Endodermal cell (in vitro differentiated cells): ENCODE measurements at regions not wholly inside any gene's neighbourhood (a gene's known extent, or its start where the extent isn't known, plus 50 kb on each side); places are given as distances from the start of the nearest gene placed in this dataset.

ENCODE experiments used
- DNase-seq: peaks from one replicate; pipeline ENCODE4 v3.0.0-alpha.2; 2017
- H3K27ac ChIP-seq: 2 replicates; pipeline ENCODE4 v1.5.1; 2013; ENCODE audit warnings: mild to moderate bottlenecking, low read depth, low read length, moderate library complexity
- H3K27me3 ChIP-seq: 2 replicates; pipeline ENCODE4 v1.6.1; 2013; ENCODE audit warnings: mild to moderate bottlenecking, low read length, moderate library complexity; ENCODE audit not compliant: insufficient read depth, control insufficient read depth, poor library complexity, severe bottlenecking
- H3K36me3 ChIP-seq: 2 replicates; pipeline ENCODE4 v1.7.0; 2013; ENCODE audit warnings: mild to moderate bottlenecking, low read length, moderate library complexity; ENCODE audit not compliant: control insufficient read depth, insufficient read depth
- H3K4me1 ChIP-seq: one replicate; pipeline ENCODE4 v1.7.0; 2013; ENCODE audit warnings: low read length; ENCODE audit not compliant: control insufficient read depth, insufficient read depth
- H3K4me3 ChIP-seq: 2 replicates; pipeline ENCODE4 v1.5.1; 2013; ENCODE audit warnings: mild to moderate bottlenecking, low read length, moderate library complexity
- H3K9ac ChIP-seq: 2 replicates; pipeline ENCODE4 v1.6.1; 2013; ENCODE audit warnings: mild to moderate bottlenecking, low read length, moderate library complexity; ENCODE audit not compliant: poor library complexity, severe bottlenecking; ENCODE audit errors: extremely low read depth
- H3K9me3 ChIP-seq: 2 replicates; pipeline ENCODE4 v1.6.1; 2013; ENCODE audit warnings: mild to moderate bottlenecking, low read length, moderate library complexity; ENCODE audit not compliant: control insufficient read depth
- H3K27ac Mint-ChIP-seq: 2 replicates; pipeline ENCODE4 v1.8.0; 2020; ENCODE audit warnings: mixed read lengths
- H3K27me3 Mint-ChIP-seq: 2 replicates; pipeline ENCODE4 v1.8.0; 2021; ENCODE audit warnings: mild to moderate bottlenecking, mixed read lengths; ENCODE audit not compliant: insufficient read depth
- H3K36me3 Mint-ChIP-seq: 2 replicates; pipeline ENCODE4 v1.8.0; 2020; ENCODE audit warnings: low read depth, mixed read lengths
- H3K4me1 Mint-ChIP-seq: 2 replicates; pipeline ENCODE4 v1.8.0; 2020; ENCODE audit warnings: mixed read lengths
- H3K4me3 Mint-ChIP-seq: 2 replicates; pipeline ENCODE4 v1.8.0; 2020; ENCODE audit warnings: mild to moderate bottlenecking, moderate library complexity, mixed read lengths
- H3K9me3 Mint-ChIP-seq: 2 replicates; pipeline ENCODE4 v1.8.0; 2020; ENCODE audit warnings: mild to moderate bottlenecking, mixed read lengths
- WGBS, 2 experiments: methylation state at CpG; one replicate each; pipeline versions ENCODE4 v1.1.5 to v1.1.7; 2013; ENCODE audit warnings: missing lambda C conversion rate in 2 of 2, mixed read lengths in 1 of 2; ENCODE audit not compliant: insufficient coverage in 1 of 2, insufficient read length in 1 of 2; 5-methylcytosine and 5-hydroxymethylcytosine counted together
- TF ChIP-seq, protein P1 (sequence below): fragments of 200-600 bp; sonication (generic); conservative IDR thresholded peaks from 2 replicates; pipeline ENCODE4 v1.5.0; 2021; ENCODE audit warnings: antibody characterized with exemption, mild to moderate bottlenecking

DNA sequence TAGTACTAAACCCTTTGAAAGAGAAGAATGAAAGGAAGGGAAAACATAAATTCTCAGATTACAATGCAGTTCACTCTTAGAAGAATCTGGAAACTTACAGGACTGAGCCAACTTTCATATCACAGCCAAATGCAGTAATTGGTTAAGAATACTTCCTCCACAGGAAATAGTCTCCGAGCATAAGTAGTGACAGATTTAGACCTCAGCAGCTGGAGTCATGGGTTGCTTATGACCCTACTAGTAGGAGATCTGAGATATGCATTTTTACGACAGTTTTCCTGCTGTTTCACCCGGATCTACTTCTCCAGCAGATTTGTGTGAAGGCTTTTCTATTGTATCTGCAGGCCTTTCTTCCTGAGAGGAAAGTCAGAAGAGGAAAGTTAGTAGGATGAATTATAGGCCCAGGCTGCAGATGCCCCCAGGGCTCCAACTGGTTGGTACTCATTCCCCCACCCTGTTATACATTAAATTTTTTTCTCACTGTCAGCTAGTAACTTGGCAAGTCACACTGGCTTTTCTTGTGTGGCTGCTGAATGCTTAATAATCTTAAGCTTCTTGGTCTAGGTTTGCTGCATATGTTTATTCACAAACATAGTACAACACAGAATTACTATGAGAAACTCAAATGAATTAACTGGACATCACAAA is 1241.5 kb upstream of the MIR17HG start:
- no peak overlapping the region for H3K27ac ChIP-seq
- no peaks in the 10 kb centered on the region for H3K27me3 Mint-ChIP-seq
- H3K9me3 Mint-ChIP-seq = no peaks in the 10 kb centered on the region
- no peaks in the 10 kb centered on the region for H3K9me3 ChIP-seq
- H3K27ac Mint-ChIP-seq = no peak overlapping the region
- no peaks in the 10 kb centered on the region for H3K4me1 Mint-ChIP-seq
- no peaks in the 10 kb centered on the region for H3K27me3 ChIP-seq
- 82 to 83% methylated on average over 2 to 3 of the region's 3 CpGs for WGBS, 2 experiments
- H3K4me1 ChIP-seq = no peaks in the 10 kb centered on the region
- TF ChIP-seq, protein P1, sequence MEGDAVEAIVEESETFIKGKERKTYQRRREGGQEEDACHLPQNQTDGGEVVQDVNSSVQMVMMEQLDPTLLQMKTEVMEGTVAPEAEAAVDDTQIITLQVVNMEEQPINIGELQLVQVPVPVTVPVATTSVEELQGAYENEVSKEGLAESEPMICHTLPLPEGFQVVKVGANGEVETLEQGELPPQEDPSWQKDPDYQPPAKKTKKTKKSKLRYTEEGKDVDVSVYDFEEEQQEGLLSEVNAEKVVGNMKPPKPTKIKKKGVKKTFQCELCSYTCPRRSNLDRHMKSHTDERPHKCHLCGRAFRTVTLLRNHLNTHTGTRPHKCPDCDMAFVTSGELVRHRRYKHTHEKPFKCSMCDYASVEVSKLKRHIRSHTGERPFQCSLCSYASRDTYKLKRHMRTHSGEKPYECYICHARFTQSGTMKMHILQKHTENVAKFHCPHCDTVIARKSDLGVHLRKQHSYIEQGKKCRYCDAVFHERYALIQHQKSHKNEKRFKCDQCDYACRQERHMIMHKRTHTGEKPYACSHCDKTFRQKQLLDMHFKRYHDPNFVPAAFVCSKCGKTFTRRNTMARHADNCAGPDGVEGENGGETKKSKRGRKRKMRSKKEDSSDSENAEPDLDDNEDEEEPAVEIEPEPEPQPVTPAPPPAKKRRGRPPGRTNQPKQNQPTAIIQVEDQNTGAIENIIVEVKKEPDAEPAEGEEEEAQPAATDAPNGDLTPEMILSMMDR = no peak
- H3K36me3 Mint-ChIP-seq = no peaks in the 10 kb centered on the region
- no peaks in the 10 kb centered on the region for H3K36me3 ChIP-seq
- no peak for DNase-seq
- H3K4me3 ChIP-seq = no peak overlapping the region
- H3K4me3 Mint-ChIP-seq = no peak overlapping the region
- no peak overlapping the region for H3K9ac ChIP-seq

DNA sequence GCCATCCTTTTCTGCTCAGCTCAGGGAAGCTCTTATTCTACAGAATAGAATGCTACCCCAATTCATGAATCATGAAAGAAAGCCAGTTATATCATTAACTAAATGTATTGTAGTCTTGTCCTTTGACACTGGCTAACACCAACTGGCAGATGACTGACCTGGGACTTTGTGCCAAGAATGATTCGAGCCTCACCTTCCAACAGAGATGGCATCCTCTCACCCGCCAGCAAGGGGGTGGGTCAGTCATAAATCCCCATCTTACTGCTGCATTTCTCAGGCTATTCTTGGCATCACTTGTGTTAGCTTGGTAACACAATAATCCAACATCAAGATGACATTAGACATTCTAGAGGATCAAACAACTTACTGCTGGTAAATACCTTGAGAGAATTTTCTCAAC is 1239.8 kb upstream of the MIR17HG start:
- WGBS, 2 experiments = 90% methylated on average over 2 of the region's 2 CpGs; no CpG with 5 or more reads in 1 of the 2 experiments
- Histone ChIP-seq H3K4me3 (no peak overlapping the region), H3K27ac (no peak overlapping the region), H3K9me3 (no peaks in the 10 kb centered on the region), H3K36me3 (no peaks in the 10 kb centered on the region), H3K27me3 (no peaks in the 10 kb centered on the region), H3K9ac (no peak overlapping the region), H3K4me1 (no peaks in the 10 kb centered on the region)
- no peaks in the 10 kb centered on the region for H3K36me3 Mint-ChIP-seq
- H3K27ac Mint-ChIP-seq = no peak overlapping the region
- TF ChIP-seq, protein P1 = no peak
- no peaks in the 10 kb centered on the region for H3K9me3 Mint-ChIP-seq
- no peak overlapping the region for H3K4me3 Mint-ChIP-seq
- no peaks in the 10 kb centered on the region for H3K4me1 Mint-ChIP-seq
- DNase-seq = no peak
- no peaks in the 10 kb centered on the region for H3K27me3 Mint-ChIP-seq

DNA sequence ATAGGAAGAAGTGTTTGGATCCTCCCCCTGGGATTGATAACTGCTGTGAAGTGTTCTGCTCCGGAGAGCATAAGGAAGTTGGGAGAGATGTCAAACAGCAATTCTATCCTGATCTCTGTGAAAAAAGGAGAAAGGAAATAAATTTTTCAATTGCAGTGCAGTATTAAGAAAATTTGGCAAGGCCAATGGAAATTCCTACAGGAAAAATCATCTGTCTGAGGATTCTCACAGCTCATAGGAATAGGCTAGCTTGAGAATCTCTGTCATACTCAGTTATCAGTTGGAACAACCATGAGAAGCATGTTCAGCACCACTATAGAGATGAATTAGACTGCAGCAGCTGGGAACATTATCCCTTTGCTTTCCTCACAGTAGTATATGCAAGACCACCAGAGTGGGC is 1238.9 kb upstream of the MIR17HG start:
- H3K4me3 ChIP-seq = no peak overlapping the region
- H3K4me1 Mint-ChIP-seq = no peaks in the 10 kb centered on the region
- no peak for DNase-seq
- 100% methylated on average over 1 of the region's 1 CpG for WGBS, 2 experiments
- no peaks in the 10 kb centered on the region for H3K36me3 ChIP-seq
- no peaks in the 10 kb centered on the region for H3K4me1 ChIP-seq
- TF ChIP-seq, protein P1 = no peak
- peaks cover 2% of the 10 kb centered on the region for H3K9me3 Mint-ChIP-seq
- H3K9me3 ChIP-seq = no peaks in the 10 kb centered on the region
- no peak overlapping the region for H3K9ac ChIP-seq
- no peak overlapping the region for H3K4me3 Mint-ChIP-seq
- no peaks in the 10 kb centered on the region for H3K27me3 Mint-ChIP-seq
- no peak overlapping the region for H3K27ac ChIP-seq
- no peak overlapping the region for H3K27ac Mint-ChIP-seq
- no peaks in the 10 kb centered on the region for H3K36me3 Mint-ChIP-seq
- H3K27me3 ChIP-seq = no peaks in the 10 kb centered on the region
